ENCODE measurements at regions not wholly inside any gene's neighbourhood (a gene's known extent, or its start where the extent isn't known, plus 50 kb on each side); places are given as distances from the start of the nearest gene placed in this dataset.

- no peak for TF ChIP-seq CTCF (IDR thresholded peaks at IDR 0.05)
- no peak for TF ChIP-seq POLR2A (IDR thresholded peaks at IDR 0.05)
Measured at GRCh38 chr5:39555788-39556187, 131.0 kb upstream of the DAB2 start.

All from testis (tissue), 2 donors.